ENCODE measurements at regions not wholly inside any gene's neighbourhood (a gene's known extent, or its start where the extent isn't known, plus 50 kb on each side); places are given as distances from the start of the nearest gene placed in this dataset.

GRCh38 chr2:14494759-14495158 lies 137.8 kb upstream of the LRATD1 start:
- no peak for TF ChIP-seq CTCF (IDR thresholded peaks at IDR 0.05)
- TF ChIP-seq POLR2AphosphoS5 (IDR thresholded peaks at IDR 0.05) = no peak
